ENCODE measurements at regions not wholly inside any gene's neighbourhood (a gene's known extent, or its start where the extent isn't known, plus 50 kb on each side); places are given as distances from the start of the nearest gene placed in this dataset.

DNA sequence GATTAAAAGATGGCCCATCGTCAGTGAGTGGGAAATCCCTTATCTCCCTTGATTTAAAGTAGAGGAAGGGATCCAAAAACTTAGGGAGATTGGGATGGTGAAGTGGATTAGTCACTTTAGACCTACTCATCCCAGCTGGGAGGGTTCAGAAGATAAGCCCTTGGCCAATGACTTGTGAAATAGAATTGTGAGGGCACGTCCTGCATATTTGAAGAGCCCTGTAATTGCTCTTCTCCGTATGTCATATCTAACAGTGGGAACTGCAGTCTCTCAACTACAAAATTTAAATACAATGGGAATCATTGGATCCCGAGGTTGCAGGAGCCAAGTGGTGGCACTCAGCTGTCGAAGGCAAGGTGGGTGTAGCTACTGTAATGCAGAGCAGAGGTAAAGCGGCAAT is 65.4 kb upstream of the C9orf72 start:
- no peaks in the 10 kb centered on the region for H3K27me3 ChIP-seq (replicated peaks in 1 of 2; ENCODE audit: control insufficient read depth in 2 of 2, insufficient read depth in 2 of 2, low read length in 1 of 2)
- in situ Hi-C loops (cut with MboI) = no loop called here
- H3K79me2 ChIP-seq (ENCODE audit: control insufficient read depth, insufficient read depth, low read length) = no peaks in the 10 kb centered on the region
- no peaks in the 10 kb centered on the region for H3K9me3 ChIP-seq (replicated peaks; ENCODE audit: control insufficient read depth, insufficient read depth, low read length)
- BruUV-seq (replicated peaks) = no TSS peak
- 18% methylated on average over 6 of the region's 6 CpGs for WGBS (ENCODE audit: insufficient coverage, insufficient replicate concordance, low lambda C conversion rate, missing lambda C conversion rate)
- ChIA-PET CTCF (no interaction called here), RAD21 (ENCODE audit: unreplicated experiment) (no interaction called here), SMC1A (ENCODE audit: uncharacterized antibody, unreplicated experiment) (no interaction called here), POLR2A (no interaction called here)
- FAIRE-seq (no peak), ATAC-seq (no peak), DNase-seq (ENCODE audit: low read depth, low spot score) (no peak)
- intact Hi-C loops (cut with micrococcal nuclease; ENCODE audit: unreplicated experiment) = loop anchor here (2.0 kb wide), 1 partner anchor 20 kb away; no protein-coding TSS in a partner anchor
- no peak overlapping the region for H3K4me2 ChIP-seq (ENCODE audit: control insufficient read depth, insufficient read depth)
- no peak overlapping the region for H3K9ac ChIP-seq (ENCODE audit: control insufficient read depth, insufficient read depth, low read length)
- TF ChIP-seq BCL11A (IDR thresholded peaks at IDR 0.05; ENCODE audit: low read depth, low read length) (no peak), POU2F2 (IDR thresholded peaks at IDR 0.05; ENCODE audit: borderline replicate concordance, low read depth, low read length) (no peak), ZNF24 (IDR thresholded peaks at IDR 0.05) (no peak), LARP7 (IDR thresholded peaks at IDR 0.05) (no peak), ZNF207 (IDR thresholded peaks at IDR 0.05; ENCODE audit: borderline replicate concordance) (no peak), TBL1XR1 (IDR thresholded peaks at IDR 0.05; ENCODE audit: low read depth, low read length) (no peak), TAF1 (IDR thresholded peaks at IDR 0.05; ENCODE audit: borderline replicate concordance, low read depth, low read length) (no peak), EGR1 (IDR thresholded peaks at IDR 0.05; ENCODE audit: borderline replicate concordance in 1 of 2, low read depth in 2 of 2, low read length in 2 of 2) (no peak), TARDBP (IDR thresholded peaks at IDR 0.05; ENCODE audit: borderline replicate concordance) (no peak), GABPA (IDR thresholded peaks at IDR 0.05; ENCODE audit: low read depth) (no peak), CEBPB (IDR thresholded peaks at IDR 0.05; ENCODE audit: borderline replicate concordance in 1 of 2, low read depth in 2 of 2, low read length in 2 of 2) (no peak), DPF2 (IDR thresholded peaks at IDR 0.05) (no peak), MXI1 (IDR thresholded peaks at IDR 0.05; ENCODE audit: low read depth, low read length) (no peak), SREBF2 (IDR thresholded peaks at IDR 0.05; ENCODE audit: low read length) (no peak), BCL3 (IDR thresholded peaks at IDR 0.05; ENCODE audit: borderline replicate concordance, insufficient read depth, low read depth, low read length, poor library complexity, severe bottlenecking) (no peak), ZBED1 (IDR thresholded peaks at IDR 0.05; ENCODE audit: borderline replicate concordance) (no peak), TCF12 (IDR thresholded peaks at IDR 0.05; ENCODE audit: low read depth, low read length) (no peak)
- no peaks in the 10 kb centered on the region for H4K20me1 ChIP-seq (ENCODE audit: control insufficient read depth, insufficient read depth)
- no peak overlapping the region for H3K27ac ChIP-seq (ENCODE audit: control insufficient read depth, insufficient read depth)
- H3K36me3 ChIP-seq (ENCODE audit: control insufficient read depth in 2 of 2, insufficient read depth in 2 of 2, low read length in 1 of 2) = no peaks in the 10 kb centered on the region
- H3K4me1 ChIP-seq (ENCODE audit: control insufficient read depth, insufficient read depth, low read length) = no peaks in the 10 kb centered on the region
- H3K4me3 ChIP-seq = no peak overlapping the region
- no peak overlapping the region for H2AFZ ChIP-seq (ENCODE audit: control insufficient read depth, low read depth, low read length)
